OCI-LY1 (cell line): ENCODE measurements at regions not wholly inside any gene's neighbourhood (a gene's known extent, or its start where the extent isn't known, plus 50 kb on each side); places are given as distances from the start of the nearest gene placed in this dataset.

ENCODE experiments used
- CTCF ChIP-seq: fragments of 200-600 bp; sonication (generic), shearing (Covaris generic); IDR thresholded peaks from 2 replicates; pipeline ENCODE4 v1.5.1; 2017; ENCODE audit warnings: mild to moderate bottlenecking, antibody characterized with exemption, low read length, moderate library complexity, mixed read lengths
- EZH2 ChIP-seq: fragments of 200-600 bp; sonication (generic), shearing (Covaris generic); IDR thresholded peaks from 2 replicates; pipeline ENCODE4 v1.8.0; 2017; ENCODE audit warnings: borderline replicate concordance, mixed run types, mild to moderate bottlenecking, antibody characterized with exemption, low read length, moderate library complexity, mixed read lengths

- TF ChIP-seq CTCF = no peak
- no peak for TF ChIP-seq EZH2
Observed at GRCh38 chr3:147903026-147903425, 493.9 kb downstream of the ZIC1 start.
